Esophagus squamous epithelium (tissue), 4 donors: ENCODE measurements at regions not wholly inside any gene's neighbourhood (a gene's known extent, or its start where the extent isn't known, plus 50 kb on each side); places are given as distances from the start of the nearest gene placed in this dataset.

Experiments used
- POLR2A ChIP-seq, 4 donors: fragments of 450-650 bp; IDR thresholded peaks; one replicate each; pipeline ENCODE4 v1.6.1; 2017; ENCODE audit warnings: antibody characterized with exemption in 4 of 4, mild to moderate bottlenecking in 4 of 4, moderate library complexity in 3 of 4
- TF ChIP-seq, protein P1 (sequence below), 6 experiments: fragments of 450-650 bp in 4 of 6; fragments of 200-600 bp in 2 of 6; sonication (generic) in 2 of 6; IDR thresholded peaks; one replicate each; pipeline ENCODE4 v1.5.1; 2016 to 2019; ENCODE audit warnings: antibody characterized with exemption in 6 of 6, mild to moderate bottlenecking in 4 of 6, moderate library complexity in 4 of 6

DNA sequence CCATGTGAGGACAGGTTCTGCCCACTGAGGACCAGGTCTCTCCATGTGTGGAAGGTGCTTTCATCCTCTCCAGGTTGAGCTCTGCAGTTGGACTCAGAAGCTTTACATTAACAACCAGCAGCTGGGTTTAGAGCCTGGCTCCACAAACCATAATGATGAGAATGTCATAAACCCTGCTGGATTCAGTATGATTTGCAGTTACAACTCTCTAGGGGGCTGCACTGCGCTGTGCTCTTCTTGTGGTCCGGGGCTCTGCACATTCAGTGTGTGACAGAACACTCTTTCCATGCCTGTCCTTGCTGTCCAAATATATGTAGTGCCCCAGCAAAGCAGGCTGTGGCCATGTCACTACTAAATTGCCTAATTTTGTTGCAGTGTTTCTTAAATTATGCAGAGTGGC is 334.3 kb downstream of the ICE1 start:
- TF ChIP-seq, protein P1, sequence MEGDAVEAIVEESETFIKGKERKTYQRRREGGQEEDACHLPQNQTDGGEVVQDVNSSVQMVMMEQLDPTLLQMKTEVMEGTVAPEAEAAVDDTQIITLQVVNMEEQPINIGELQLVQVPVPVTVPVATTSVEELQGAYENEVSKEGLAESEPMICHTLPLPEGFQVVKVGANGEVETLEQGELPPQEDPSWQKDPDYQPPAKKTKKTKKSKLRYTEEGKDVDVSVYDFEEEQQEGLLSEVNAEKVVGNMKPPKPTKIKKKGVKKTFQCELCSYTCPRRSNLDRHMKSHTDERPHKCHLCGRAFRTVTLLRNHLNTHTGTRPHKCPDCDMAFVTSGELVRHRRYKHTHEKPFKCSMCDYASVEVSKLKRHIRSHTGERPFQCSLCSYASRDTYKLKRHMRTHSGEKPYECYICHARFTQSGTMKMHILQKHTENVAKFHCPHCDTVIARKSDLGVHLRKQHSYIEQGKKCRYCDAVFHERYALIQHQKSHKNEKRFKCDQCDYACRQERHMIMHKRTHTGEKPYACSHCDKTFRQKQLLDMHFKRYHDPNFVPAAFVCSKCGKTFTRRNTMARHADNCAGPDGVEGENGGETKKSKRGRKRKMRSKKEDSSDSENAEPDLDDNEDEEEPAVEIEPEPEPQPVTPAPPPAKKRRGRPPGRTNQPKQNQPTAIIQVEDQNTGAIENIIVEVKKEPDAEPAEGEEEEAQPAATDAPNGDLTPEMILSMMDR (IDR thresholded peaks at IDR 0.05): no peak
- no peak for TF ChIP-seq POLR2A (IDR thresholded peaks at IDR 0.05)
